AG09309 (cell line): ENCODE measurements at regions not wholly inside any gene's neighbourhood (a gene's known extent, or its start where the extent isn't known, plus 50 kb on each side); places are given as distances from the start of the nearest gene placed in this dataset.
A peak's percentile ranks its signal among the peaks of the same experiment; 100 is the strongest.

Experiments
- DNase-seq: peaks from one replicate; pipeline ENCODE4 v3.0.0-alpha.2; 2010; ENCODE audit warnings: low read depth
- H3K4me3 ChIP-seq: 2 replicates; pipeline ENCODE4 v1.5.1; 2011; ENCODE audit warnings: mild to moderate bottlenecking, low read depth, low read length, moderate library complexity; ENCODE audit not compliant: control insufficient read depth
- CTCF ChIP-seq: IDR thresholded peaks from 2 replicates; pipeline ENCODE4 v1.5.1; 2011; ENCODE audit warnings: mild to moderate bottlenecking, low read depth, low read length, inconsistent platforms; ENCODE audit not compliant: insufficient read depth, control insufficient read depth; ENCODE audit errors: missing control alignments

GRCh38 chr9:79246170-79246569 is 325.6 kb upstream of the TLE4 start:
- no peak overlapping the region for H3K4me3 ChIP-seq
- no peak for TF ChIP-seq CTCF
- DNase-seq, result no peak

- TF ChIP-seq CTCF, result no peak
- H3K4me3 ChIP-seq, result no peak overlapping the region
- no peak for DNase-seq
Measured at GRCh38 chr9:79247021-79247420, 324.7 kb upstream of the TLE4 start.

DNA sequence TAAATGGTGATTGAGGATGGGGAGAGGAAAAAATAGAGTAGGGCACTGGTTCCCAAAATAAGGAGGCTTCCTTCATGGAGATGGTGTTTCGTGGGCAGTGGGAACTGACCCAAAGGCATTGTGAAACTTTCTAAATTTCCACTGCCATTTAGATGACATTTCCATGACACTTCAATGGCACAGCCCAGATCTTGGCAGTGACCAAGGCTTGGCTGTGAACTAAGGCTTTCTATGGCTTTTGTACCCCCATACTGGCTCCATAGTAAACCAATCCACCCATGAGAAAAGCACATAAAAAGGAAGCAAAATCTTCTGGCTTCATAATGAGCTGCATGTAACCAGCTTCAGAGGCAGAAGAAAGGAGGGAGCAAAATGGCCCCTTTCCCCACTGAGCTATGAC is 321.0 kb upstream of the TLE4 start:
- no peak overlapping the region for H3K4me3 ChIP-seq
- TF ChIP-seq CTCF, result no peak
- no peak for DNase-seq

DNA sequence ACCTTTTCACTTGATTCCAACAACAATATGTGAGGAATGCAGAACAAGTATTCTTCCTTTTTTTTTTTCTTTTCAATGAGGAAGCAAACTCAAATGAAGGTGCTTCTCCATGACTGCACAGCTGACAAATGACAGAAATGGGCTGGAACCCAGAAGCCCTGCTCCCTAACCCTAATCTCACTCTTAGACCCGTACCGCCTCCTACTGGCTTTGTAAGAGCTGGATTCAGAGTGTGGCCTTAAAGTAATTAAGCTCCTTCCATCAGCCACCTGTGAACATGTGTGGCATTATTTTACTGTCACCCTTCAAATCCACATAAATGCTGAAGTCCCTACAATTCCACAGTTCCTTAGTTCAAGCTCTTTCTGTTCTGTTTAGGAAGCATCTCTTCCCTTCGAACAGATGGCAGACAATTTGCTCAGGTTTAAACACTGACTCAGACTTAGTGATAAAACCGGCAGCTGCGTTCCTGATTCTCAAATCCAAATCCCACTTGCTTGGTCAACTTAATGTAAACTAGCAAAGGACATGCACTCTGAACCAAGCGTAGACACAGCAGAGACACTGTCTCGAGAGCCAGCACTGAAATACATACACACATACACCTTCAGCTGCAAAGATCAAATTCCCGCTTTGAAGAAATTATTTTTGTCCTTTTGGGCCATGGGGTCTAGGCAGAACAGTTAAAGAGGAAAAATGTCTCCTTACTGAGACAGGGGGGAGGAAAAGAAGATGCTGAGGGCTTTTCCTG is 316.7 kb upstream of the TLE4 start:
- no peak for DNase-seq
- H3K4me3 ChIP-seq, result no peak overlapping the region
- peak; percentile 24 for TF ChIP-seq CTCF

GRCh38 chr9:79255651-79256260 is 316.0 kb upstream of the TLE4 start:
- no peak for DNase-seq
- no peak overlapping the region for H3K4me3 ChIP-seq
- no peak for TF ChIP-seq CTCF

GRCh38 chr9:79256691-79257213 is 315.0 kb upstream of the TLE4 start:
- TF ChIP-seq CTCF, result no peak
- H3K4me3 ChIP-seq, result peak overlapping the region; percentile 26
- DNase-seq, result peak; percentile 67
